GM12878 (cell line): ENCODE measurements at regions not wholly inside any gene's neighbourhood (a gene's known extent, or its start where the extent isn't known, plus 50 kb on each side); places are given as distances from the start of the nearest gene placed in this dataset.

Experiments
- ATAC-seq: fragments of 200-7000 bp; cut with Tn5 transposase; 3 replicates; pipeline ENCODE4 v1.9.1; 2020; ENCODE audit warnings: mild to moderate bottlenecking, moderate library complexity
- BruUV-seq: library from RNA; stranded (reverse); fragments of 400-500 nt; replicated peaks from 2 replicates; lab custom pipeline; 2021; lab: Mats Ljungman, UMichigan
- CTCF ChIA-PET: fragments of 300-600 bp; sonication (Branson Sonifier 250); formaldehyde crosslinking; extraction: SDS; loops from one replicate; lab custom pipeline; 2021; ENCODE audit warnings: inconsistent platforms; lab: Yijun Ruan, JAX
- POLR2A ChIA-PET: fragments of 350-600 bp; formaldehyde crosslinking; extraction: SDS; loops from one replicate; lab custom pipeline; 2021; ENCODE audit warnings: inconsistent platforms; lab: Charles Lee
- RAD21 ChIA-PET: fragments of 300-600 bp; sonication (Branson Sonifier 250); formaldehyde crosslinking; loops from one replicate; lab custom pipeline; 2023; ENCODE audit warnings: antibody characterized with exemption; ENCODE audit not compliant: unreplicated experiment; lab: Charles Lee
- SMC1A ChIA-PET: fragments of 300-600 bp; sonication (Branson Sonifier 250); formaldehyde crosslinking; loops from one replicate; lab custom pipeline; 2023; ENCODE audit not compliant: unreplicated experiment, uncharacterized antibody; lab: Charles Lee
- DNase-seq: peaks from one replicate; pipeline ENCODE4 v3.0.0-alpha.2; 2011; ENCODE audit warnings: low read depth, low spot score
- FAIRE-seq: peaks from 3 replicates; lab custom pipeline; 2011; peaks lifted over from hg19 to GRCh38; lab: Jason Lieb, UNC
- H2AFZ ChIP-seq: 2 replicates; pipeline ENCODE4 v1.6.0; 2011; ENCODE audit warnings: low read depth, low read length, control low read depth; ENCODE audit not compliant: control insufficient read depth
- H3K27ac ChIP-seq: 2 replicates; pipeline ENCODE4 v1.5.1; 2011; ENCODE audit warnings: control low read depth; ENCODE audit not compliant: control insufficient read depth, insufficient read depth
- H3K27me3 ChIP-seq, 2 experiments: replicated peaks in 1 of 2; 2 replicates each; pipeline versions ENCODE4 v1.6.0 to v1.6.1; 2011; ENCODE audit warnings: low read length in 1 of 2; ENCODE audit not compliant: control insufficient read depth in 2 of 2, insufficient read depth in 2 of 2
- H3K36me3 ChIP-seq, 2 experiments: 2 replicates each; pipeline ENCODE4 v1.5.1; 2011; ENCODE audit warnings: low read length in 1 of 2; ENCODE audit not compliant: control insufficient read depth in 2 of 2, insufficient read depth in 2 of 2
- H3K4me1 ChIP-seq: 2 replicates; pipeline ENCODE4 v1.6.1; 2011; ENCODE audit warnings: mild to moderate bottlenecking, low read length, moderate library complexity, mixed read lengths; ENCODE audit not compliant: control insufficient read depth, insufficient read depth
- H3K4me2 ChIP-seq: 2 replicates; pipeline ENCODE4 v1.6.0; 2011; ENCODE audit warnings: control low read depth; ENCODE audit not compliant: control insufficient read depth, insufficient read depth
- H3K4me3 ChIP-seq: fragments of 200-600 bp; sonication (generic); 2 replicates; pipeline ENCODE4 v1.5.1; 2016
- H3K79me2 ChIP-seq: 2 replicates; pipeline ENCODE4 v1.6.0; 2011; ENCODE audit warnings: low read length; ENCODE audit not compliant: control insufficient read depth, insufficient read depth
- H3K9ac ChIP-seq: 2 replicates; pipeline ENCODE4 v1.8.0; 2011; ENCODE audit warnings: low read length, control low read depth, mixed read lengths; ENCODE audit not compliant: control insufficient read depth, insufficient read depth
- H3K9me3 ChIP-seq: replicated peaks from 3 replicates; pipeline ENCODE4 v1.5.1; 2011; ENCODE audit warnings: mild to moderate bottlenecking, low read length; ENCODE audit not compliant: control insufficient read depth, insufficient read depth
- H4K20me1 ChIP-seq: 2 replicates; pipeline ENCODE4 v1.6.0; 2011; ENCODE audit not compliant: control insufficient read depth, insufficient read depth
- ATF2 ChIP-seq: IDR thresholded peaks from 2 replicates; pipeline ENCODE4 v1.6.1; 2012; ENCODE audit warnings: low read length, inconsistent platforms
- ATF7 ChIP-seq: fragments of 450-650 bp; IDR thresholded peaks from 2 replicates; pipeline ENCODE4 v1.6.1; 2016; ENCODE audit warnings: low read depth, mild to moderate bottlenecking
- BACH1 ChIP-seq: fragments of 450-650 bp; IDR thresholded peaks from 2 replicates; pipeline ENCODE4 v1.6.1; 2017; ENCODE audit warnings: mild to moderate bottlenecking, borderline replicate concordance
- GATAD2B ChIP-seq: fragments of 450-650 bp; conservative IDR thresholded peaks from 2 replicates; pipeline ENCODE4 v1.6.1; 2017; ENCODE audit warnings: low read depth, mild to moderate bottlenecking, moderate library complexity
- HCFC1 ChIP-seq: fragments of 150-350 bp; IDR thresholded peaks from 2 replicates; pipeline ENCODE4 v1.6.1; 2014; ENCODE audit warnings: low read length
- HDGF ChIP-seq: fragments of 450-650 bp; IDR thresholded peaks from 2 replicates; pipeline ENCODE4 v1.6.1; 2016; ENCODE audit warnings: antibody characterized with exemption
- HSF1 ChIP-seq: fragments of 150-350 bp; IDR thresholded peaks from 2 replicates; pipeline ENCODE4 v1.6.1; 2014; ENCODE audit warnings: mild to moderate bottlenecking, low read depth, low read length
- IRF5 ChIP-seq: fragments of 450-650 bp; IDR thresholded peaks from 2 replicates; pipeline ENCODE4 v1.6.1; 2017; ENCODE audit warnings: borderline replicate concordance
- MTA3 ChIP-seq: IDR thresholded peaks from 2 replicates; pipeline ENCODE4 v1.6.1; 2012; ENCODE audit warnings: low read length, inconsistent platforms, borderline replicate concordance
- NBN ChIP-seq: fragments of 450-650 bp; IDR thresholded peaks from 2 replicates; pipeline ENCODE4 v1.6.1; 2016
- NFXL1 ChIP-seq: fragments of 450-650 bp; IDR thresholded peaks from 2 replicates; pipeline ENCODE4 v1.6.1; 2017; ENCODE audit warnings: antibody characterized with exemption, mild to moderate bottlenecking, borderline replicate concordance
- PAX5 ChIP-seq: IDR thresholded peaks from 2 replicates; pipeline ENCODE4 v1.6.1; 2011; ENCODE audit warnings: low read depth, low read length, borderline replicate concordance
- PAX8 ChIP-seq: fragments of 450-650 bp; IDR thresholded peaks from 2 replicates; pipeline ENCODE4 v1.6.1; 2017; ENCODE audit warnings: mild to moderate bottlenecking, moderate library complexity
- RELA ChIP-seq: fragments of 450-650 bp; IDR thresholded peaks from 2 replicates; pipeline ENCODE4 v1.8.0; 2014; ENCODE audit warnings: borderline replicate concordance; ENCODE audit not compliant: partially characterized antibody
- TCF3 ChIP-seq: IDR thresholded peaks from 2 replicates; pipeline ENCODE4 v1.6.1; 2012; ENCODE audit warnings: low read depth, mild to moderate bottlenecking, low read length, borderline replicate concordance; ENCODE audit not compliant: insufficient read depth
- USF1 ChIP-seq: IDR thresholded peaks from 2 replicates; pipeline ENCODE4 v1.6.1; 2011; ENCODE audit warnings: borderline replicate concordance, low read depth, mild to moderate bottlenecking, moderate library complexity, mixed read lengths, low read length; ENCODE audit not compliant: insufficient read depth; ENCODE audit errors: extremely low read length
- ZBTB11 ChIP-seq: fragments of 450-650 bp; formaldehyde crosslinking; IDR thresholded peaks from 2 replicates; pipeline ENCODE4 v1.5.0; 2022; ENCODE audit warnings: mild to moderate bottlenecking, missing genetic modification characterization
- WGBS: methylation state at CpG from one replicate; pipeline ENCODE4 v1.1.6; 2016; ENCODE audit warnings: low lambda C conversion rate; ENCODE audit not compliant: insufficient replicate concordance, insufficient coverage; ENCODE audit errors: missing lambda C conversion rate; 5-methylcytosine and 5-hydroxymethylcytosine counted together
- in situ Hi-C: fragments of 300-500 bp; cut with MboI; formaldehyde crosslinking; loops from 9 replicates; pipeline ENCODE4 v1.14.3; 2018; ENCODE audit warnings: mixed read lengths
- intact Hi-C: fragments of 100-400 bp; cut with micrococcal nuclease; formaldehyde crosslinking; loops from one replicate; pipeline ENCODE4 v1.14.2; 2022; ENCODE audit not compliant: unreplicated experiment

GRCh38 chr10:64376167-64376566 is 855.0 kb downstream of the REEP3 start:
- H3K27me3 ChIP-seq, result no peaks in the 10 kb centered on the region
- H3K9ac ChIP-seq, result no peak overlapping the region
- H3K36me3 ChIP-seq, result no peaks in the 10 kb centered on the region
- ATAC-seq, result no peak; the same call in 2 of the 3 replicates
- H3K27ac ChIP-seq, result no peak overlapping the region
- H4K20me1 ChIP-seq, result no peaks in the 10 kb centered on the region
- H3K79me2 ChIP-seq, result no peaks in the 10 kb centered on the region
- no peak overlapping the region for H3K4me3 ChIP-seq
- no TSS peak for BruUV-seq
- WGBS, result 1% methylated on average over 4 of the region's 4 CpGs
- H3K4me2 ChIP-seq, result no peak overlapping the region
- TF ChIP-seq HDGF (no peak), NBN (no peak), USF1 (no peak), GATAD2B (no peak), TCF3 (no peak), PAX5 (no peak), ATF7 (no peak), RELA (no peak), HCFC1 (no peak), IRF5 (no peak), MTA3 (no peak), ATF2 (no peak), PAX8 (no peak), ZBTB11 (CRISPR knock-in tag) (no peak), NFXL1 (no peak), BACH1 (no peak), HSF1 (no peak)
- in situ Hi-C loops, result no loop called here
- no peaks in the 10 kb centered on the region for H3K4me1 ChIP-seq
- H3K9me3 ChIP-seq, result no peaks in the 10 kb centered on the region
- DNase-seq, result no peak
- ChIA-PET CTCF (interaction anchor here (1.7 kb wide), 1 partner anchor 333 kb away, joined by 7 read pairs; no protein-coding TSS in a partner anchor), RAD21 (no interaction called here), SMC1A (interaction anchor here (1.2 kb wide), 1 partner anchor 18 kb away, joined by 3 read pairs; no protein-coding TSS in a partner anchor), POLR2A (no interaction called here)
- FAIRE-seq, result no peak
- no peak overlapping the region for H2AFZ ChIP-seq
- intact Hi-C loops, result no loop called here
